ENCODE measurements at regions not wholly inside any gene's neighbourhood (a gene's known extent, or its start where the extent isn't known, plus 50 kb on each side); places are given as distances from the start of the nearest gene placed in this dataset.

DNA sequence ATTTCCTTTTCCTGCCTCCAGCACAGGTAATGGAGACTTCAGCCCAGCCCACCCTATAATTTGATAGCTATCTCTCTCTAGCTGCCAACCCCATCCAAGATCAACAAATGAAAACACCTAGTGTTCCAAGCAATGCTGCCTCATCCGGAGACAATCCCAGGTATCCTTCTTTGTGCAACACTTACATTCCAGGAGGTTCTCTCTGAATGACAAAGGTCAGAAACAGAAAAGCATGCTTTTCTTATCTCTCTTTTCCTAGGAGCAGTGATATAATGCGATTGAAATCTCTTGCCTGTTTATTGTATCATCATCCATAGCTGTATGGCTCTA is 699.3 kb downstream of the INHBA start:
- H3K4me3 ChIP-seq, result no peak overlapping the region
- no peaks in the 10 kb centered on the region for H3K27me3 ChIP-seq (replicated peaks in 1 of 7)
- 87 to 98% (median 96%) methylated on average over 2 of the region's 2 CpGs for WGBS, 5 donors
- H3K4me1 ChIP-seq, result no peaks in the 10 kb centered on the region
- intact Hi-C loops (cut with DNase I; ENCODE audit: low total_unique reads), result no loop called here
- no peaks in the 10 kb centered on the region for H3K36me3 ChIP-seq
- TF ChIP-seq, protein P1, sequence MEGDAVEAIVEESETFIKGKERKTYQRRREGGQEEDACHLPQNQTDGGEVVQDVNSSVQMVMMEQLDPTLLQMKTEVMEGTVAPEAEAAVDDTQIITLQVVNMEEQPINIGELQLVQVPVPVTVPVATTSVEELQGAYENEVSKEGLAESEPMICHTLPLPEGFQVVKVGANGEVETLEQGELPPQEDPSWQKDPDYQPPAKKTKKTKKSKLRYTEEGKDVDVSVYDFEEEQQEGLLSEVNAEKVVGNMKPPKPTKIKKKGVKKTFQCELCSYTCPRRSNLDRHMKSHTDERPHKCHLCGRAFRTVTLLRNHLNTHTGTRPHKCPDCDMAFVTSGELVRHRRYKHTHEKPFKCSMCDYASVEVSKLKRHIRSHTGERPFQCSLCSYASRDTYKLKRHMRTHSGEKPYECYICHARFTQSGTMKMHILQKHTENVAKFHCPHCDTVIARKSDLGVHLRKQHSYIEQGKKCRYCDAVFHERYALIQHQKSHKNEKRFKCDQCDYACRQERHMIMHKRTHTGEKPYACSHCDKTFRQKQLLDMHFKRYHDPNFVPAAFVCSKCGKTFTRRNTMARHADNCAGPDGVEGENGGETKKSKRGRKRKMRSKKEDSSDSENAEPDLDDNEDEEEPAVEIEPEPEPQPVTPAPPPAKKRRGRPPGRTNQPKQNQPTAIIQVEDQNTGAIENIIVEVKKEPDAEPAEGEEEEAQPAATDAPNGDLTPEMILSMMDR (IDR thresholded peaks at IDR 0.05 in 8 of 11, conservative IDR thresholded peaks at IDR 0.05 in 3 of 11), result no peak
- no peak for TF ChIP-seq POLR2AphosphoS5 (IDR thresholded peaks at IDR 0.05)
- no peak for TF ChIP-seq POLR2A (IDR thresholded peaks at IDR 0.05)
- no peak overlapping the region for H3K27ac ChIP-seq
- DNase-seq, result no peak
- H3K9me3 ChIP-seq, result no peaks in the 10 kb centered on the region

DNA sequence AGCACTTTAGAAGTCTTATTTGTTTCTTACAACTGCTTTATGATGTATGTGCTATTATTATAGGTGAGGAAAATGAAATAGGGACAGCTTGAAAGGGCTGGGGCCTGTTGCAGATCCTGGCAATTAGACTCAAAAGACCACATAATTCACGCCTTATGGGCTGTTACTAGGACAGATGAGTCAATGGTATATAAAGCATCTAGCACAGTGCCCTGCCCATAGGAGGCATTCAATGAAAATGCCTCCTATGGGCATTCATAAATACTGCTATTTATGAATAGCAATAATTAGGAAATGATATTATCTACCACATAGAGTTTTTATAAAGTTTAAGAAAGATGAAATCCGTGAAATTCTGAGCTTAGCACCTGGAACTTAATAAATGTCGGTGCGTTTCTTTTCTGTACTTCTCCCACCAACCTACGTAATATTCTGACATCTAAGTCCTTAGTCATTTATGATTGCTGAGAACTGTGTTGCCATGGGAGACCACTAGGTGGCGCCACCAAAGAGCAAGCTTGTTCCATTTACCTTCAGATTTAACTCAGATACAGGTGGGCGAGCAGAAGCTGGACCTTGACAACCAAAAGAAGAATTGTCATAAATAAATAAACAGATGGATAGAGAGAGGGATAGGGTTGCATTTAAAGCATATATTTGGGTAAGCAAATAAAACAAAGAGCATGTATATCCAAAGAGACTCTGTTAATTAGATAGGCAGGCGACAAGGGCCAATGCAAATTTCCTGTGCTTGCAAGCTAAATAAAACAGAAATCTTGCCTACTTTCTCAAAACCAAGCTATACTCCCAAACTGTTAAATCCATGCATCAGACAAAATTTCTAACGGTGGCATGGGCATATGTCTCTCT is 699.9 kb downstream of the INHBA start:
- no peak for TF ChIP-seq POLR2A (IDR thresholded peaks at IDR 0.05)
- TF ChIP-seq, protein P1 (IDR thresholded peaks at IDR 0.05 in 8 of 11, conservative IDR thresholded peaks at IDR 0.05 in 3 of 11), result peak; percentile 25 to 79 (median 59)
- H3K27ac ChIP-seq, result no peak overlapping the region
- no peaks in the 10 kb centered on the region for H3K27me3 ChIP-seq (replicated peaks in 1 of 7)
- intact Hi-C loops (cut with DNase I; ENCODE audit: low total_unique reads), result no loop called here
- no peaks in the 10 kb centered on the region for H3K36me3 ChIP-seq
- no peak for DNase-seq
- no peaks in the 10 kb centered on the region for H3K4me1 ChIP-seq
- H3K9me3 ChIP-seq, result no peaks in the 10 kb centered on the region
- WGBS, 5 donors, result 58 to 69% (median 60%) methylated on average over 9 of the region's 9 CpGs
- no peak overlapping the region for H3K4me3 ChIP-seq

DNA sequence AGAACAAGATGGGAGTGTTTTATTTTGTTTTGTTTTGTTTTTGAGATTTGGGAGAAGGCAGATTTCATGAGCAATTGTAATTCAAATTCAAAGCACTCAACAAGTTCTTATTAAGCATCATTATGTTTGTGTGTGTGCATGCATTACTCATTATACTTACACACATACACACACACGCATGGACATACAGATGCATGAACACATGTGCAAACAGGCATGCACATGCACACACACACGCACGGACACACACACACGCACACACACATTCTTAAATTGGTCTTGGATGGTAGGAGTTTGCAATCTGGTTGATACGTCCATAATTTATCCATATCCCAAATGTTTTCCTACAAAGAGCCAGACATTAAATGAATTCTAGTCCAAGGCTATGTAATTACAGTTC is 702.8 kb downstream of the INHBA start:
- no peak overlapping the region for H3K27ac ChIP-seq
- no peak overlapping the region for H3K4me3 ChIP-seq
- H3K4me1 ChIP-seq, result no peaks in the 10 kb centered on the region
- WGBS, 5 donors, result 91 to 96% (median 94%) methylated on average over 5 of the region's 5 CpGs
- H3K9me3 ChIP-seq, result no peaks in the 10 kb centered on the region
- H3K36me3 ChIP-seq, result no peaks in the 10 kb centered on the region
- no peak for DNase-seq
- TF ChIP-seq POLR2A (IDR thresholded peaks at IDR 0.05), result no peak
- no peak for TF ChIP-seq POLR2AphosphoS5 (IDR thresholded peaks at IDR 0.05)
- TF ChIP-seq, protein P1 (IDR thresholded peaks at IDR 0.05 in 8 of 11, conservative IDR thresholded peaks at IDR 0.05 in 3 of 11), result no peak
- intact Hi-C loops (cut with DNase I; ENCODE audit: low total_unique reads), result no loop called here
- H3K27me3 ChIP-seq (replicated peaks in 1 of 7), result no peaks in the 10 kb centered on the region

DNA sequence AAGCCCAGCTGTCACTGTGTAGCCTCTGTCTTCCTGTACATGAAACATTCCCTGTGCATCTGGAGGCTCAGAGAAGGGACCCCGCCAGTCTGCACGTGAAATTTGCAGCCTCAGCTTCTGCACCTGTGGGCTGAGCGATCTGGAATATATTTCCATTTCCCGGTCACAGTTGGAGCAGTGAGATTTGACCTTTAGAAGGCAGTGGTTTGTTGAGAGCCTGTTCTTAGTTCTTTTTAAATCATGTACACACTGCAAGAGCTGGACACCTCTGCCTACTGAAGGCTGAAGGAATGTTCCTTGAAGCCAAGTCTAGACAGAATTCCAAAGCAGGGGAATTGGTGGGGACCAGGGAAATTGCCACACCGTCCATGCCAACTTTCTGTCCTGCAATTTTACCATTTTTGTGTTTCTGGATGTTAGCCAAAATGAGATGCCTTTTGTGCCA is 706.6 kb downstream of the INHBA start:
- Histone ChIP-seq H3K36me3 (no peaks in the 10 kb centered on the region), H3K4me1 (no peaks in the 10 kb centered on the region), H3K27ac (no peak overlapping the region), H3K27me3 (replicated peaks in 1 of 7) (no peaks in the 10 kb centered on the region), H3K4me3 (no peak overlapping the region), H3K9me3 (no peaks in the 10 kb centered on the region)
- DNase-seq, result no peak
- intact Hi-C loops (cut with DNase I; ENCODE audit: low total_unique reads), result no loop called here
- 40 to 65% (median 63%) methylated on average over 5 of the region's 5 CpGs for WGBS, 5 donors
- TF ChIP-seq, protein P1 (IDR thresholded peaks at IDR 0.05 in 8 of 11, conservative IDR thresholded peaks at IDR 0.05 in 3 of 11), result no peak
- TF ChIP-seq POLR2A (IDR thresholded peaks at IDR 0.05) (no peak), POLR2AphosphoS5 (IDR thresholded peaks at IDR 0.05) (no peak)
